IMR-90 (cell line): ENCODE measurements at regions not wholly inside any gene's neighbourhood (a gene's known extent, or its start where the extent isn't known, plus 50 kb on each side); places are given as distances from the start of the nearest gene placed in this dataset.
"Not testable (repeated sequence)": the region's sequence is repeated elsewhere in the genome, so short reads cannot be mapped to it uniquely, and the experiment has no call there.

ENCODE experiments used
- ATAC-seq: fragments of 200-7000 bp; cut with Tn5 transposase; 2 replicates; pipeline ENCODE4 v1.9.1; 2020; ENCODE audit warnings: low read depth, mild to moderate bottlenecking, moderate library complexity
- BruUV-seq: library from RNA; stranded (reverse); fragments of 400-500 nt; replicated peaks from 2 replicates; lab custom pipeline; 2021; lab: Mats Ljungman, UMichigan
- CTCF ChIA-PET: fragments of 300-600 bp; formaldehyde crosslinking; extraction: SDS; loops from one replicate; lab custom pipeline; 2021; ENCODE audit warnings: antibody characterized with exemption; lab: Yijun Ruan, JAX
- POLR2A ChIA-PET: fragments of 300-600 bp; sonication (Branson Sonifier 250); formaldehyde crosslinking; loops from one replicate; lab custom pipeline; 2022; ENCODE audit warnings: antibody characterized with exemption; ENCODE audit not compliant: unreplicated experiment; lab: Charles Lee
- DNase-seq: peaks from one replicate; pipeline ENCODE4 v3.0.0; 2013
- H2AFZ ChIP-seq: replicated peaks from 2 replicates; pipeline ENCODE3; 2013; ENCODE audit warnings: low read length, mild to moderate bottlenecking; ENCODE audit not compliant: poor library complexity
- H2AK5ac ChIP-seq: 2 replicates; pipeline ENCODE4 v1.6.1; 2013; ENCODE audit warnings: low read depth, low read length, inconsistent platforms
- H2AK9ac ChIP-seq: replicated peaks from 2 replicates; pipeline ENCODE3; 2013; ENCODE audit warnings: mild to moderate bottlenecking, low read depth, low read length, moderate library complexity; ENCODE audit not compliant: poor library complexity
- H2BK120ac ChIP-seq: 2 replicates; pipeline ENCODE4 v1.6.1; 2013; ENCODE audit warnings: low read depth, low read length, inconsistent platforms
- H2BK15ac ChIP-seq: 3 replicates; pipeline ENCODE4 v1.6.1; 2013; ENCODE audit warnings: low read depth, low read length, inconsistent platforms
- H2BK20ac ChIP-seq: 2 replicates; pipeline ENCODE4 v1.6.1; 2013; ENCODE audit warnings: low read depth, mild to moderate bottlenecking, inconsistent platforms, low read length, moderate library complexity
- H2BK5ac ChIP-seq: 2 replicates; pipeline ENCODE4 v1.6.1; 2013; ENCODE audit warnings: mild to moderate bottlenecking, low read depth, low read length, inconsistent platforms; ENCODE audit not compliant: poor library complexity, severe bottlenecking
- H3K14ac ChIP-seq: replicated peaks from 2 replicates; pipeline ENCODE4 v1.6.1; 2013; ENCODE audit warnings: low read depth, low read length, inconsistent platforms
- H3K18ac ChIP-seq: 2 replicates; pipeline ENCODE4 v1.6.1; 2013; ENCODE audit warnings: low read depth, low read length, control low read depth
- H3K23ac ChIP-seq: 2 replicates; pipeline ENCODE4 v1.6.1; 2013; ENCODE audit warnings: low read depth, low read length, inconsistent platforms
- H3K27ac ChIP-seq: 2 replicates; pipeline ENCODE4 v1.5.1; 2013; ENCODE audit warnings: mild to moderate bottlenecking, control low read depth, low read length; ENCODE audit not compliant: insufficient read depth
- H3K27me3 ChIP-seq: 2 replicates; pipeline ENCODE4 v1.6.1; 2013; ENCODE audit warnings: low read length; ENCODE audit not compliant: control insufficient read depth, insufficient read depth
- H3K36me3 ChIP-seq: 2 replicates; pipeline ENCODE4 v1.6.1; 2013; ENCODE audit warnings: low read length, mixed read lengths; ENCODE audit not compliant: control insufficient read depth, insufficient read depth
- H3K4ac ChIP-seq: 2 replicates; pipeline ENCODE4 v1.6.1; 2013; ENCODE audit warnings: low read depth, low read length, inconsistent platforms
- H3K4me1 ChIP-seq: 2 replicates; pipeline ENCODE4 v1.6.1; 2013; ENCODE audit warnings: low read length, mixed read lengths; ENCODE audit not compliant: control insufficient read depth, insufficient read depth
- H3K4me2 ChIP-seq: 2 replicates; pipeline ENCODE4 v1.6.1; 2013; ENCODE audit warnings: low read depth, mild to moderate bottlenecking, control low read depth, low read length, moderate library complexity
- H3K4me3 ChIP-seq: 2 replicates; pipeline ENCODE4 v1.5.1; 2013; ENCODE audit warnings: low read depth, mild to moderate bottlenecking, control low read depth, low read length, moderate library complexity; ENCODE audit not compliant: insufficient read depth
- H3K56ac ChIP-seq: 2 replicates; pipeline ENCODE4 v1.6.1; 2013; ENCODE audit warnings: low read length, inconsistent platforms; ENCODE audit not compliant: insufficient read depth; ENCODE audit errors: extremely low read depth
- H3K79me1 ChIP-seq, 2 experiments: 2 replicates each; pipeline ENCODE4 v1.6.1; 2013; ENCODE audit warnings: low read length in 2 of 2, inconsistent platforms in 1 of 2, low read depth in 1 of 2
- H3K9ac ChIP-seq: 2 replicates; pipeline ENCODE4 v1.6.1; 2013; ENCODE audit warnings: low read depth, low read length, control low read depth
- H3K9me1 ChIP-seq: 2 replicates; pipeline ENCODE4 v1.6.1; 2013; ENCODE audit warnings: low read length, inconsistent platforms; ENCODE audit not compliant: insufficient read depth
- H3K9me3 ChIP-seq: 2 replicates; pipeline ENCODE4 v1.6.1; 2013; ENCODE audit warnings: low read length; ENCODE audit not compliant: control insufficient read depth, insufficient read depth
- H4K20me1 ChIP-seq: 2 replicates; pipeline ENCODE4 v1.6.1; 2013; ENCODE audit warnings: low read length, inconsistent platforms; ENCODE audit not compliant: insufficient read depth
- H4K5ac ChIP-seq: 2 replicates; pipeline ENCODE4 v1.6.1; 2013; ENCODE audit warnings: mild to moderate bottlenecking, low read depth, low read length, control low read depth
- H4K8ac ChIP-seq, 2 experiments: 2 replicates each; pipeline ENCODE4 v1.6.1; 2013; ENCODE audit warnings: low read depth in 2 of 2, low read length in 2 of 2, control low read depth in 1 of 2, inconsistent platforms in 1 of 2
- H4K91ac ChIP-seq: 2 replicates; pipeline ENCODE4 v1.6.1; 2013; ENCODE audit warnings: low read depth, low read length, inconsistent platforms; ENCODE audit not compliant: insufficient read depth
- WGBS, 2 experiments: methylation state at CpG; one replicate each; pipeline versions ENCODE4 v1.1.5 to v1.1.7; 2013; ENCODE audit warnings: missing lambda C conversion rate in 2 of 2; ENCODE audit not compliant: insufficient read length in 1 of 2; ENCODE audit errors: extremely low coverage in 2 of 2; 5-methylcytosine and 5-hydroxymethylcytosine counted together
- dilution Hi-C: fragments of 300-500 bp; cut with HindIII; formaldehyde crosslinking; loops from one replicate; pipeline ENCODE4 v1.14.3; 2018; ENCODE audit warnings: low sequenced_read_pairs; ENCODE audit not compliant: unreplicated experiment
- in situ Hi-C: fragments of 300-500 bp; cut with MboI; formaldehyde crosslinking; loops from 3 replicates; pipeline ENCODE4 v1.14.3; 2019; ENCODE audit warnings: low sequenced_read_pairs, inconsistent platforms, mixed read lengths
- intact Hi-C: fragments of 100-400 bp; cut with micrococcal nuclease; formaldehyde crosslinking; loops from 2 replicates; pipeline ENCODE4 v1.10.0; 2022

GRCh38 chr5:176103083-176103482 is 135.0 kb upstream of the THOC3 start:
- intact Hi-C loops, POLR2A ChIA-PET: not testable (repeated sequence)

GRCh38 chr5:176112888-176113287 is 125.3 kb upstream of the SIMC1 start:
- H4K91ac ChIP-seq, H2BK15ac ChIP-seq, intact Hi-C loops, H4K20me1 ChIP-seq, H3K4me1 ChIP-seq, POLR2A ChIA-PET, H3K4ac ChIP-seq, H3K79me1 ChIP-seq, H3K23ac ChIP-seq, H3K9me1 ChIP-seq, DNase-seq, in situ Hi-C loops, H3K56ac ChIP-seq, ATAC-seq, H3K9me3 ChIP-seq, H3K27me3 ChIP-seq, H4K8ac ChIP-seq, H2AFZ ChIP-seq, H3K36me3 ChIP-seq, H3K27ac ChIP-seq, H3K4me2 ChIP-seq, BruUV-seq, H3K18ac ChIP-seq, H4K5ac ChIP-seq, CTCF ChIA-PET, H2BK20ac ChIP-seq, H2AK9ac ChIP-seq, H2AK5ac ChIP-seq, H2BK5ac ChIP-seq, dilution Hi-C loops, H2BK120ac ChIP-seq, H3K9ac ChIP-seq, H3K14ac ChIP-seq, H3K4me3 ChIP-seq: not testable (repeated sequence)
- no CpG with 5 or more reads among the region's 8 CpGs for WGBS, 2 experiments

More at GRCh38 chr5:176103083-176103482, 135.0 kb upstream of the THOC3 start:
- CTCF ChIA-PET, H2AFZ ChIP-seq, H2AK5ac ChIP-seq, H3K4me1 ChIP-seq, H3K9me1 ChIP-seq, DNase-seq, H3K36me3 ChIP-seq, H2AK9ac ChIP-seq, dilution Hi-C loops, ATAC-seq, H2BK120ac ChIP-seq, H3K56ac ChIP-seq, H4K5ac ChIP-seq, H3K27me3 ChIP-seq, H2BK15ac ChIP-seq, H3K18ac ChIP-seq, BruUV-seq, H4K91ac ChIP-seq, H3K4me2 ChIP-seq, H4K20me1 ChIP-seq, H3K4me3 ChIP-seq, H3K23ac ChIP-seq, in situ Hi-C loops, H3K9me3 ChIP-seq, H4K8ac ChIP-seq, H2BK5ac ChIP-seq, H3K4ac ChIP-seq, H3K27ac ChIP-seq, H3K14ac ChIP-seq, H2BK20ac ChIP-seq, H3K79me1 ChIP-seq, H3K9ac ChIP-seq: not testable (repeated sequence)
- no CpG with 5 or more reads among the region's 3 CpGs for WGBS, 2 experiments
